ENCODE measurements at regions not wholly inside any gene's neighbourhood (a gene's known extent, or its start where the extent isn't known, plus 50 kb on each side); places are given as distances from the start of the nearest gene placed in this dataset.

DNA sequence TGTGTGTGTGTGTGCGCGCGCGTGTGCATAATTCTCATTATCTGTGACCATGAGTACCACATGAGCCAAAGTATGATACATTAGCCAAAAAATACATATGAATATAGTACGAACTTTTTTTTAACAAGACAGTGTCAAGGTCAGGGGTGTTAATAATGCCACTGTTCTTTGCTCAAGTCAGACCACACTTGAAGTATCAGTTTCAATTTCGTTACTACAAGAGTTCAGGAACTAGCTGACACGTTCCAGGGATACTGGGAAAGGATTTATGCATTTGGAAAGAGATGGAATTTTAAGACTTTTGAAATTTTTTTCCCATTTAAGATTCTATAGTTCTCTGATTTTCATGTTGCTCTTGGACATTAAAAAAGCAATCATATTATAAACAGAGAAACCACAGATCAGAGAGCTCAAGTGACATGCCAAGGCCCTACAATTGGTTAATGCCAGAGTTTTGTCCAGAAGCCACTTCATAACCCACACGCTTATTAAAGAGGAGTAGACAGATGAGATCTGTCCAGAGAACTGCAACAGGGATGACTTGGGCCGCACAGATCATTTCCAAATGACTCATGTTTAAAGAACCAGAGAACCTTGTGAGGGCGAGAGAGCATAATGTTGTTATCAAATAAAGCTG, 718.8 kb upstream of the SGCG start:
- H3K9me2 ChIP-seq, result no peaks in the 10 kb centered on the region
- H3K9me3 ChIP-seq, result 0 out of 2 replicates have a peak, but pooled peaks cover 6% of the 10 kb centered on the region
- H3K36me3 ChIP-seq (replicated peaks in 1 of 2; ENCODE audit: control insufficient read depth in 1 of 2, insufficient read depth in 2 of 2, low read length in 1 of 2), result no peaks in the 10 kb centered on the region
- no peaks in the 10 kb centered on the region for H4K20me1 ChIP-seq (ENCODE audit: insufficient read depth)
- 37% methylated on average over 10 of the region's 10 CpGs for WGBS (ENCODE audit: low lambda C conversion rate)
- H3K4me1 ChIP-seq (ENCODE audit: control insufficient read depth in 1 of 2, insufficient read depth in 2 of 2, low read depth in 1 of 2, low read length in 1 of 2), result no peaks in the 10 kb centered on the region
- TF ChIP-seq CHD2 (IDR thresholded peaks at IDR 0.05; ENCODE audit: low read length, partially characterized antibody) (no peak), NRF1 (IDR thresholded peaks at IDR 0.05; ENCODE audit: low read depth, low read length) (no peak), RXRA (IDR thresholded peaks at IDR 0.05; ENCODE audit: borderline replicate concordance, low read depth) (no peak), RAD21 (IDR thresholded peaks at IDR 0.05; ENCODE audit: low read length) (no peak), SIN3A (IDR thresholded peaks at IDR 0.05; ENCODE audit: borderline replicate concordance, low read depth, low read length) (no peak), RFX5 (IDR thresholded peaks at IDR 0.05; ENCODE audit: low read length) (no peak), MEF2A (IDR thresholded peaks at IDR 0.05; ENCODE audit: borderline replicate concordance, low read depth) (no peak), EP300 (IDR thresholded peaks at IDR 0.05; ENCODE audit: borderline replicate concordance in 1 of 2, low read depth in 1 of 2, low read length in 1 of 2) (no peak), GABPA (IDR thresholded peaks at IDR 0.05; ENCODE audit: low read depth) (no peak)
- TF ChIP-seq, protein P1, sequence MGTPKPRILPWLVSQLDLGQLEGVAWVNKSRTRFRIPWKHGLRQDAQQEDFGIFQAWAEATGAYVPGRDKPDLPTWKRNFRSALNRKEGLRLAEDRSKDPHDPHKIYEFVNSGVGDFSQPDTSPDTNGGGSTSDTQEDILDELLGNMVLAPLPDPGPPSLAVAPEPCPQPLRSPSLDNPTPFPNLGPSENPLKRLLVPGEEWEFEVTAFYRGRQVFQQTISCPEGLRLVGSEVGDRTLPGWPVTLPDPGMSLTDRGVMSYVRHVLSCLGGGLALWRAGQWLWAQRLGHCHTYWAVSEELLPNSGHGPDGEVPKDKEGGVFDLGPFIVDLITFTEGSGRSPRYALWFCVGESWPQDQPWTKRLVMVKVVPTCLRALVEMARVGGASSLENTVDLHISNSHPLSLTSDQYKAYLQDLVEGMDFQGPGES (IDR thresholded peaks at IDR 0.05; ENCODE audit: low read depth, low read length), result no peak
- TF ChIP-seq, protein P2, sequence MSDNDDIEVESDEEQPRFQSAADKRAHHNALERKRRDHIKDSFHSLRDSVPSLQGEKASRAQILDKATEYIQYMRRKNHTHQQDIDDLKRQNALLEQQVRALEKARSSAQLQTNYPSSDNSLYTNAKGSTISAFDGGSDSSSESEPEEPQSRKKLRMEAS (IDR thresholded peaks at IDR 0.05; ENCODE audit: low read depth), result no peak
- TF ChIP-seq, protein P3, sequence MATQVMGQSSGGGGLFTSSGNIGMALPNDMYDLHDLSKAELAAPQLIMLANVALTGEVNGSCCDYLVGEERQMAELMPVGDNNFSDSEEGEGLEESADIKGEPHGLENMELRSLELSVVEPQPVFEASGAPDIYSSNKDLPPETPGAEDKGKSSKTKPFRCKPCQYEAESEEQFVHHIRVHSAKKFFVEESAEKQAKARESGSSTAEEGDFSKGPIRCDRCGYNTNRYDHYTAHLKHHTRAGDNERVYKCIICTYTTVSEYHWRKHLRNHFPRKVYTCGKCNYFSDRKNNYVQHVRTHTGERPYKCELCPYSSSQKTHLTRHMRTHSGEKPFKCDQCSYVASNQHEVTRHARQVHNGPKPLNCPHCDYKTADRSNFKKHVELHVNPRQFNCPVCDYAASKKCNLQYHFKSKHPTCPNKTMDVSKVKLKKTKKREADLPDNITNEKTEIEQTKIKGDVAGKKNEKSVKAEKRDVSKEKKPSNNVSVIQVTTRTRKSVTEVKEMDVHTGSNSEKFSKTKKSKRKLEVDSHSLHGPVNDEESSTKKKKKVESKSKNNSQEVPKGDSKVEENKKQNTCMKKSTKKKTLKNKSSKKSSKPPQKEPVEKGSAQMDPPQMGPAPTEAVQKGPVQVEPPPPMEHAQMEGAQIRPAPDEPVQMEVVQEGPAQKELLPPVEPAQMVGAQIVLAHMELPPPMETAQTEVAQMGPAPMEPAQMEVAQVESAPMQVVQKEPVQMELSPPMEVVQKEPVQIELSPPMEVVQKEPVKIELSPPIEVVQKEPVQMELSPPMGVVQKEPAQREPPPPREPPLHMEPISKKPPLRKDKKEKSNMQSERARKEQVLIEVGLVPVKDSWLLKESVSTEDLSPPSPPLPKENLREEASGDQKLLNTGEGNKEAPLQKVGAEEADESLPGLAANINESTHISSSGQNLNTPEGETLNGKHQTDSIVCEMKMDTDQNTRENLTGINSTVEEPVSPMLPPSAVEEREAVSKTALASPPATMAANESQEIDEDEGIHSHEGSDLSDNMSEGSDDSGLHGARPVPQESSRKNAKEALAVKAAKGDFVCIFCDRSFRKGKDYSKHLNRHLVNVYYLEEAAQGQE (IDR thresholded peaks at IDR 0.05; ENCODE audit: low read depth, low read length), result no peak
- TF ChIP-seq, protein P4, sequence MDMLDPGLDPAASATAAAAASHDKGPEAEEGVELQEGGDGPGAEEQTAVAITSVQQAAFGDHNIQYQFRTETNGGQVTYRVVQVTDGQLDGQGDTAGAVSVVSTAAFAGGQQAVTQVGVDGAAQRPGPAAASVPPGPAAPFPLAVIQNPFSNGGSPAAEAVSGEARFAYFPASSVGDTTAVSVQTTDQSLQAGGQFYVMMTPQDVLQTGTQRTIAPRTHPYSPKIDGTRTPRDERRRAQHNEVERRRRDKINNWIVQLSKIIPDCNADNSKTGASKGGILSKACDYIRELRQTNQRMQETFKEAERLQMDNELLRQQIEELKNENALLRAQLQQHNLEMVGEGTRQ (IDR thresholded peaks at IDR 0.05; ENCODE audit: borderline replicate concordance, low read depth, low read length), result no peak
- H3K9ac ChIP-seq, result no peak overlapping the region
- H3K27ac ChIP-seq (ENCODE audit: low read depth in 2 of 2, low read length in 1 of 2), result no peak overlapping the region
- CTCF ChIA-PET, result no interaction called here
- POLR2A ChIA-PET, result no interaction called here
- no peak overlapping the region for H3K4me3 ChIP-seq (ENCODE audit: low read depth in 2 of 2, low read length in 1 of 2)
- H3K79me2 ChIP-seq (ENCODE audit: insufficient read depth), result no peaks in the 10 kb centered on the region
- H3K4me2 ChIP-seq, result no peak overlapping the region
- no peaks in the 10 kb centered on the region for H3F3A ChIP-seq (replicated peaks; ENCODE audit: insufficient read depth)
- H2AFZ ChIP-seq (ENCODE audit: low read depth), result no peak overlapping the region
- DNase-seq, result no peak
- H3K27me3 ChIP-seq (ENCODE audit: insufficient read depth), result no peaks in the 10 kb centered on the region

Measured in SK-N-SH (cell line).